GM12878 (cell line): ENCODE measurements at regions not wholly inside any gene's neighbourhood (a gene's known extent, or its start where the extent isn't known, plus 50 kb on each side); places are given as distances from the start of the nearest gene placed in this dataset.

Source experiments
- ATAC-seq: fragments of 200-7000 bp; cut with Tn5 transposase; 3 replicates; pipeline ENCODE4 v1.9.1; 2020; ENCODE audit warnings: mild to moderate bottlenecking, moderate library complexity
- BruUV-seq: library from RNA; stranded (reverse); fragments of 400-500 nt; replicated peaks from 2 replicates; lab custom pipeline; 2021; lab: Mats Ljungman, UMichigan
- CTCF ChIA-PET: fragments of 300-600 bp; sonication (Branson Sonifier 250); formaldehyde crosslinking; extraction: SDS; loops from one replicate; lab custom pipeline; 2021; ENCODE audit warnings: inconsistent platforms; lab: Yijun Ruan, JAX
- POLR2A ChIA-PET: fragments of 350-600 bp; formaldehyde crosslinking; extraction: SDS; loops from one replicate; lab custom pipeline; 2021; ENCODE audit warnings: inconsistent platforms; lab: Charles Lee
- RAD21 ChIA-PET: fragments of 300-600 bp; sonication (Branson Sonifier 250); formaldehyde crosslinking; loops from one replicate; lab custom pipeline; 2023; ENCODE audit warnings: antibody characterized with exemption; ENCODE audit not compliant: unreplicated experiment; lab: Charles Lee
- SMC1A ChIA-PET: fragments of 300-600 bp; sonication (Branson Sonifier 250); formaldehyde crosslinking; loops from one replicate; lab custom pipeline; 2023; ENCODE audit not compliant: unreplicated experiment, uncharacterized antibody; lab: Charles Lee
- DNase-seq: peaks from one replicate; pipeline ENCODE4 v3.0.0-alpha.2; 2011; ENCODE audit warnings: low read depth, low spot score
- FAIRE-seq: peaks from 3 replicates; lab custom pipeline; 2011; peaks lifted over from hg19 to GRCh38; lab: Jason Lieb, UNC
- H2AFZ ChIP-seq: 2 replicates; pipeline ENCODE4 v1.6.0; 2011; ENCODE audit warnings: low read depth, low read length, control low read depth; ENCODE audit not compliant: control insufficient read depth
- H3K27ac ChIP-seq: 2 replicates; pipeline ENCODE4 v1.5.1; 2011; ENCODE audit warnings: control low read depth; ENCODE audit not compliant: control insufficient read depth, insufficient read depth
- H3K27me3 ChIP-seq, 2 experiments: replicated peaks in 1 of 2; 2 replicates each; pipeline versions ENCODE4 v1.6.0 to v1.6.1; 2011; ENCODE audit warnings: low read length in 1 of 2; ENCODE audit not compliant: control insufficient read depth in 2 of 2, insufficient read depth in 2 of 2
- H3K36me3 ChIP-seq, 2 experiments: 2 replicates each; pipeline ENCODE4 v1.5.1; 2011; ENCODE audit warnings: low read length in 1 of 2; ENCODE audit not compliant: control insufficient read depth in 2 of 2, insufficient read depth in 2 of 2
- H3K4me1 ChIP-seq: 2 replicates; pipeline ENCODE4 v1.6.1; 2011; ENCODE audit warnings: mild to moderate bottlenecking, low read length, moderate library complexity, mixed read lengths; ENCODE audit not compliant: control insufficient read depth, insufficient read depth
- H3K4me2 ChIP-seq: 2 replicates; pipeline ENCODE4 v1.6.0; 2011; ENCODE audit warnings: control low read depth; ENCODE audit not compliant: control insufficient read depth, insufficient read depth
- H3K4me3 ChIP-seq: fragments of 200-600 bp; sonication (generic); 2 replicates; pipeline ENCODE4 v1.5.1; 2016
- H3K79me2 ChIP-seq: 2 replicates; pipeline ENCODE4 v1.6.0; 2011; ENCODE audit warnings: low read length; ENCODE audit not compliant: control insufficient read depth, insufficient read depth
- H3K9ac ChIP-seq: 2 replicates; pipeline ENCODE4 v1.8.0; 2011; ENCODE audit warnings: low read length, control low read depth, mixed read lengths; ENCODE audit not compliant: control insufficient read depth, insufficient read depth
- H3K9me3 ChIP-seq: replicated peaks from 3 replicates; pipeline ENCODE4 v1.5.1; 2011; ENCODE audit warnings: mild to moderate bottlenecking, low read length; ENCODE audit not compliant: control insufficient read depth, insufficient read depth
- H4K20me1 ChIP-seq: 2 replicates; pipeline ENCODE4 v1.6.0; 2011; ENCODE audit not compliant: control insufficient read depth, insufficient read depth
- BHLHE40 ChIP-seq, 2 experiments: fragments of 450-650 bp in 1 of 2; IDR thresholded peaks; 2 replicates each; pipeline ENCODE4 v1.6.1; 2011 to 2017; ENCODE audit warnings: low read depth in 2 of 2, borderline replicate concordance in 1 of 2, improper control_type of control experiment in 1 of 2, low read length in 1 of 2, mild to moderate bottlenecking in 1 of 2
- FOS ChIP-seq: IDR thresholded peaks from 3 replicates; pipeline ENCODE4 v1.6.1; 2011; ENCODE audit warnings: borderline replicate concordance; ENCODE audit not compliant: insufficient read length; ENCODE audit errors: extremely low read depth
- HDAC6 ChIP-seq: fragments of 200-600 bp; sonication (generic); IDR thresholded peaks from one replicate; pipeline ENCODE4 v1.8.0; 2017; ENCODE audit warnings: antibody characterized with exemption; ENCODE audit not compliant: unreplicated experiment
- NFYB ChIP-seq: IDR thresholded peaks from 2 replicates; pipeline ENCODE4 v1.6.1; 2011; ENCODE audit warnings: low read depth, mild to moderate bottlenecking, low read length, improper control_type of control experiment, moderate library complexity; ENCODE audit not compliant: insufficient read depth
- NR2C1 ChIP-seq: fragments of 450-650 bp; IDR thresholded peaks from 2 replicates; pipeline ENCODE4 v1.6.1; 2017; ENCODE audit warnings: antibody characterized with exemption, mild to moderate bottlenecking, moderate library complexity
- RB1 ChIP-seq: fragments of 450-650 bp; formaldehyde crosslinking; IDR thresholded peaks from 2 replicates; pipeline ENCODE4 v1.6.1; 2017; ENCODE audit warnings: mild to moderate bottlenecking, borderline replicate concordance
- SUZ12 ChIP-seq: fragments of 200-600 bp; sonication (generic); IDR thresholded peaks from one replicate; pipeline ENCODE4 v1.6.1; 2018; ENCODE audit warnings: antibody characterized with exemption, mild to moderate bottlenecking; ENCODE audit not compliant: unreplicated experiment
- ZNF622 ChIP-seq: fragments of 450-650 bp; IDR thresholded peaks from 2 replicates; pipeline ENCODE4 v1.6.1; 2017; ENCODE audit warnings: mild to moderate bottlenecking, inconsistent platforms
- WGBS: methylation state at CpG from one replicate; pipeline ENCODE4 v1.1.6; 2016; ENCODE audit warnings: low lambda C conversion rate; ENCODE audit not compliant: insufficient replicate concordance, insufficient coverage; ENCODE audit errors: missing lambda C conversion rate; 5-methylcytosine and 5-hydroxymethylcytosine counted together
- in situ Hi-C: fragments of 300-500 bp; cut with MboI; formaldehyde crosslinking; loops from 9 replicates; pipeline ENCODE4 v1.14.3; 2018; ENCODE audit warnings: mixed read lengths
- intact Hi-C: fragments of 100-400 bp; cut with micrococcal nuclease; formaldehyde crosslinking; loops from one replicate; pipeline ENCODE4 v1.14.2; 2022; ENCODE audit not compliant: unreplicated experiment
- TF ChIP-seq, protein P1 (sequence below): fragments of 450-650 bp; IDR thresholded peaks from 2 replicates; pipeline ENCODE4 v1.6.1; 2016; ENCODE audit warnings: mild to moderate bottlenecking, moderate library complexity, borderline replicate concordance
- TF ChIP-seq, protein P2 (sequence below): IDR thresholded peaks from 2 replicates; pipeline ENCODE4 v1.6.1; 2011; ENCODE audit warnings: low read depth, mild to moderate bottlenecking, low read length, moderate library complexity, borderline replicate concordance; ENCODE audit errors: extremely low read depth
- TF ChIP-seq, protein P3 (sequence below): fragments of 450-650 bp; IDR thresholded peaks from 2 replicates; pipeline ENCODE4 v1.6.1; 2017; ENCODE audit warnings: mild to moderate bottlenecking, low read depth, inconsistent platforms; ENCODE audit not compliant: poor library complexity, severe bottlenecking

DNA sequence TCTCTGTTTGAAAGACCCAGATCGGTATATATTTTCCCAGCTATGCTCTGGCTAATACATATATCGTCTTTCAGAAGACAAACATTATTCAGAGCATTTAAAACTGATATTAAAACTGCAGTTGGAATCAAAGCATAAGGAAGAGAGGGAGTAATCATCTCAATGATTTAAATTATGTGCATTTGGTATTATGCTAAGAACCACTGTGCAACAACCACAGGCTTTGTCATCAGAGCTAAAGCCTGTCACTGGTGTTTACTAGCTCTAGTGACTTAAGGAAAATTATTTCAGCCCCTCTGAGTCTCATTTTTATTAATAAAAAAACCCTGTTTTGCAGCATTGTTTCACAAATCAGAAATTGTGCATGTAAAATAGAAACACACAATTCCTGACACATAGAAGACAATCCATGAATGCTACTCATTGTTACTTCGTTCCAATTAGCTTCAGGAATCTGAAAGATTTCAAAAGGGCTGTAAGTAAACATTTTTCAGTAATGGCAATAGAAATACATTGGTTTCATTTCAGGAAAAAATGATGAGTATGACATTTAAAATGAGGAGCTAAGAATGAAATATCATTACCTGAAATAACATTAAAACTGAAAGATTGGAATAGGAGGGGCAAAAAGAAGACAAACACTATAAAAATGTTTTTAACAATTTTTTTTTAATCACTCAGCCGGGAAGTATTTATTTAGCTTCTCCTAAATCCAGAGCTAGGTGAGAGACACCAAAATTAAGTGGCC lies 136.5 kb upstream of the ADAMTS18 start (continued):
- TF ChIP-seq, protein P1, sequence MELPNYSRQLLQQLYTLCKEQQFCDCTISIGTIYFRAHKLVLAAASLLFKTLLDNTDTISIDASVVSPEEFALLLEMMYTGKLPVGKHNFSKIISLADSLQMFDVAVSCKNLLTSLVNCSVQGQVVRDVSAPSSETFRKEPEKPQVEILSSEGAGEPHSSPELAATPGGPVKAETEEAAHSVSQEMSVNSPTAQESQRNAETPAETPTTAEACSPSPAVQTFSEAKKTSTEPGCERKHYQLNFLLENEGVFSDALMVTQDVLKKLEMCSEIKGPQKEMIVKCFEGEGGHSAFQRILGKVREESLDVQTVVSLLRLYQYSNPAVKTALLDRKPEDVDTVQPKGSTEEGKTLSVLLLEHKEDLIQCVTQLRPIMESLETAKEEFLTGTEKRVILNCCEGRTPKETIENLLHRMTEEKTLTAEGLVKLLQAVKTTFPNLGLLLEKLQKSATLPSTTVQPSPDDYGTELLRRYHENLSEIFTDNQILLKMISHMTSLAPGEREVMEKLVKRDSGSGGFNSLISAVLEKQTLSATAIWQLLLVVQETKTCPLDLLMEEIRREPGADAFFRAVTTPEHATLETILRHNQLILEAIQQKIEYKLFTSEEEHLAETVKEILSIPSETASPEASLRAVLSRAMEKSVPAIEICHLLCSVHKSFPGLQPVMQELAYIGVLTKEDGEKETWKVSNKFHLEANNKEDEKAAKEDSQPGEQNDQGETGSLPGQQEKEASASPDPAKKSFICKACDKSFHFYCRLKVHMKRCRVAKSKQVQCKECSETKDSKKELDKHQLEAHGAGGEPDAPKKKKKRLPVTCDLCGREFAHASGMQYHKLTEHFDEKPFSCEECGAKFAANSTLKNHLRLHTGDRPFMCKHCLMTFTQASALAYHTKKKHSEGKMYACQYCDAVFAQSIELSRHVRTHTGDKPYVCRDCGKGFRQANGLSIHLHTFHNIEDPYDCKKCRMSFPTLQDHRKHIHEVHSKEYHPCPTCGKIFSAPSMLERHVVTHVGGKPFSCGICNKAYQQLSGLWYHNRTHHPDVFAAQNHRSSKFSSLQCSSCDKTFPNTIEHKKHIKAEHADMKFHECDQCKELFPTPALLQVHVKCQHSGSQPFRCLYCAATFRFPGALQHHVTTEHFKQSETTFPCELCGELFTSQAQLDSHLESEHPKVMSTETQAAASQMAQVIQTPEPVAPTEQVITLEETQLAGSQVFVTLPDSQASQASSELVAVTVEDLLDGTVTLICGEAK = no peak
- TF ChIP-seq ZNF622 = no peak

DNA sequence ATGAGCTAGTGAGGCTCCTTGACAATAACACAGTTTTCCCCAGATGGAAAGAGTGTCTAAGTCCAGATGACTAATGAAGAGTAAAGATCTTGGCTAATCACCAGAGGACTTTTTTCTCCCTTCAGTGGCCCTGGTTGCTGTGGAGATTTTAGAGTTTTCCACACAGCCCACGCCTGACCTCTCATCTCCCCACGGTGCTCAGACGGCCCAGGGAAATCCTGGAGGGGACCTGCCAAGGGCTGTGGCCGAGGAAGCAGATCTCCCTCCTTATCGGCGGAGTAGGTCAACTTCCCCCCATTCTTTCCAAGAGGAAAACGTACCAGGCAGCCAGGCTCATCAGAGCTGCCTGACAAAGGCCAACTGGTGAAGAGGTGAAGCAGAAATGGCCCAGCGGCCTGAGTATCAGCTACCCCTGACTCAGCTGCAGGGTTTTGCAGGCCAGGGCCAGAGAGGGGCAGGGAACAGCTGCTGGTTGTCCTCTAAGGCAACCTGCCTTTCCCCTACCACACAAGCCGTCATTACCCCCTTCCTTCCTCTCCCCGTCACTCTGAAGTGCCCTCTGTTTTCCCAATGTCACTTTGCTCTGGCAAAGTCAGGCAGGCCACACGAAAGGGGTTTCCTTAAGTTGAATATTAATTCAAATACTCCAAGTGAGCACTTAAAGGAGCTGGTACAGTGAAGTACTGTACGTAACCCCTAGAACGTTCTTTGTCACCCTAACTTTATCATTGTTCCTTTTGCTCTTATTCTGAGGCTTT lies 140.2 kb upstream of the ADAMTS18 start:
- H3K27me3 ChIP-seq = no peaks in the 10 kb centered on the region; a peak in 1 of 4 replicates
- DNase-seq = no peak

More for the DNA sequence above, 140.2 kb upstream of the ADAMTS18 start:
- WGBS = 18% methylated on average over 13 of the region's 13 CpGs
- ChIA-PET SMC1A (no interaction called here), RAD21 (no interaction called here), POLR2A (no interaction called here), CTCF (no interaction called here)
- no peak for TF ChIP-seq RB1
- TF ChIP-seq, protein P2, sequence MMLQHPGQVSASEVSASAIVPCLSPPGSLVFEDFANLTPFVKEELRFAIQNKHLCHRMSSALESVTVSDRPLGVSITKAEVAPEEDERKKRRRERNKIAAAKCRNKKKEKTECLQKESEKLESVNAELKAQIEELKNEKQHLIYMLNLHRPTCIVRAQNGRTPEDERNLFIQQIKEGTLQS = no peak
- TF ChIP-seq FOS = no peak
- TF ChIP-seq NFYB = no peak
- TF ChIP-seq, protein P3, sequence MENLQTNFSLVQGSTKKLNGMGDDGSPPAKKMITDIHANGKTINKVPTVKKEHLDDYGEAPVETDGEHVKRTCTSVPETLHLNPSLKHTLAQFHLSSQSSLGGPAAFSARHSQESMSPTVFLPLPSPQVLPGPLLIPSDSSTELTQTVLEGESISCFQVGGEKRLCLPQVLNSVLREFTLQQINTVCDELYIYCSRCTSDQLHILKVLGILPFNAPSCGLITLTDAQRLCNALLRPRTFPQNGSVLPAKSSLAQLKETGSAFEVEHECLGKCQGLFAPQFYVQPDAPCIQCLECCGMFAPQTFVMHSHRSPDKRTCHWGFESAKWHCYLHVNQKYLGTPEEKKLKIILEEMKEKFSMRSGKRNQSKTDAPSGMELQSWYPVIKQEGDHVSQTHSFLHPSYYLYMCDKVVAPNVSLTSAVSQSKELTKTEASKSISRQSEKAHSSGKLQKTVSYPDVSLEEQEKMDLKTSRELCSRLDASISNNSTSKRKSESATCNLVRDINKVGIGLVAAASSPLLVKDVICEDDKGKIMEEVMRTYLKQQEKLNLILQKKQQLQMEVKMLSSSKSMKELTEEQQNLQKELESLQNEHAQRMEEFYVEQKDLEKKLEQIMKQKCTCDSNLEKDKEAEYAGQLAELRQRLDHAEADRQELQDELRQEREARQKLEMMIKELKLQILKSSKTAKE = no peak
- TF ChIP-seq NR2C1 = no peak
- no peak for TF ChIP-seq BHLHE40 (IDR thresholded peaks at IDR 0.05; ENCODE audit: borderline replicate concordance in 1 of 2, low read depth in 2 of 2, low read length in 1 of 2)
- no peak for TF ChIP-seq SUZ12
- TF ChIP-seq HDAC6 = no peak
- intact Hi-C loops = no loop called here
- ATAC-seq = no peak
- no peak overlapping the region for H3K9ac ChIP-seq
- no peaks in the 10 kb centered on the region for H3K4me1 ChIP-seq
- no peak for FAIRE-seq
- H3K36me3 ChIP-seq = no peaks in the 10 kb centered on the region
- H4K20me1 ChIP-seq = no peaks in the 10 kb centered on the region
- in situ Hi-C loops = no loop called here
- no peaks in the 10 kb centered on the region for H3K79me2 ChIP-seq
- no peak overlapping the region for H3K4me3 ChIP-seq
- no peaks in the 10 kb centered on the region for H3K9me3 ChIP-seq
- H3K27ac ChIP-seq = no peak overlapping the region
- BruUV-seq = no TSS peak
- H2AFZ ChIP-seq = no peak overlapping the region
- no peak overlapping the region for H3K4me2 ChIP-seq
